ENCODE measurements at regions not wholly inside any gene's neighbourhood (a gene's known extent, or its start where the extent isn't known, plus 50 kb on each side); places are given as distances from the start of the nearest gene placed in this dataset.

- intact Hi-C loops (cut with micrococcal nuclease) = no loop called here
- no peaks in the 10 kb centered on the region for H3K9me3 Mint-ChIP-seq
- no peak for DNase-seq (ENCODE audit: low spot score)
Measured at GRCh38 chr3:24853685-24854490, 359.2 kb upstream of the THRB start.

DNA sequence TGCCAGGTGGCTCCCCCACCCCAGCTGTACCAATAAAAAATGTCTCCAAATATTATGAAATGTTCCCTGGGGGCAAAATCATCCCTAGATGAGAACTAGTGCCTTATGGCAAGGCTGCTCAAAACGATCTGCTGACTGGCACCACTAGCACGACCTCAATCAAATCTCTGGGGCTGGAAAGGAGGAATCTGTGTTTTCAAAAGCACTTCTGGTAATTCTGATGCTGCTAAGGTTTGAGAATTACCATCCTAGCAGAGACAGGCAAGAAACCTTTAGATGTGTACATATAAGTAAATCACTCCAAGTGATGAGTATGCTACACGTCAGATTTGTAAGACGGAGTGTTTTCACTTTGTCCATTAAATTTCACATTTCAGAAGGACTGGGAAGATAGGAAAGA lies 360.1 kb upstream of the THRB start:
- no peak overlapping the region for H3K4me3 Mint-ChIP-seq
- H3K36me3 Mint-ChIP-seq (ENCODE audit: low read depth) = no peaks in the 10 kb centered on the region
- intact Hi-C loops (cut with micrococcal nuclease) = no loop called here
- no peaks in the 10 kb centered on the region for H3K4me1 Mint-ChIP-seq (ENCODE audit: low read depth)
- H3K27me3 Mint-ChIP-seq (ENCODE audit: insufficient read depth) = no peaks in the 10 kb centered on the region
- DNase-seq (ENCODE audit: low spot score) = no peak
- H3K27ac Mint-ChIP-seq = no peak overlapping the region
- no peaks in the 10 kb centered on the region for H3K9me3 Mint-ChIP-seq

More at GRCh38 chr3:24853685-24854490, 359.2 kb upstream of the THRB start:
- Mint-ChIP-seq H3K4me1 (ENCODE audit: low read depth) (no peaks in the 10 kb centered on the region), H3K27ac (no peak overlapping the region), H3K27me3 (ENCODE audit: insufficient read depth) (no peaks in the 10 kb centered on the region), H3K4me3 (no peak overlapping the region), H3K36me3 (ENCODE audit: low read depth) (no peaks in the 10 kb centered on the region)

DNA sequence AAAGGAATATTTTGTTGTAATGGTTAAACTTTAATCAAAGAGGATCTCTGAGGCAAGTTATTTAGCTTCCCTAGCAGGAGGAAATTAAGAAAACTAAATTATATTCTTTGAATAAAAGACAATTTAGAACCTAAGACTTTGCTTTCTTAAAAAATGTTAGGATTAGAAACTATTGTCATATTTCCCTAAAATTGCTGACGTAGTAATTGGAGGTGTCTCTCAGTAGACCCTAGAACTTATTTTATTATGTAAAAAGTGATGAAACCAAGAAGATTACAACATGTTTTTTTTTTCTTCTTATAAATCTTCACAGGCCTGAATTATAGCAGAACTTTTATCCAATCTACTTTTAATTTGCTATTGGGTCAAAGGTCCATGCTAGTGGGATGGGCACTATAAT lies 363.3 kb upstream of the THRB start:
- DNase-seq (ENCODE audit: low spot score) = no peak
- Mint-ChIP-seq H3K4me3 (no peak overlapping the region), H3K27me3 (ENCODE audit: insufficient read depth) (no peaks in the 10 kb centered on the region), H3K36me3 (ENCODE audit: low read depth) (no peaks in the 10 kb centered on the region), H3K4me1 (ENCODE audit: low read depth) (no peaks in the 10 kb centered on the region), H3K9me3 (no peaks in the 10 kb centered on the region), H3K27ac (no peak overlapping the region)
- intact Hi-C loops (cut with micrococcal nuclease) = no loop called here

- DNase-seq (ENCODE audit: low spot score) = no peak
- Mint-ChIP-seq H3K4me1 (ENCODE audit: low read depth) (no peaks in the 10 kb centered on the region), H3K9me3 (no peaks in the 10 kb centered on the region), H3K27me3 (ENCODE audit: insufficient read depth) (no peaks in the 10 kb centered on the region), H3K27ac (no peak overlapping the region), H3K4me3 (no peak overlapping the region), H3K36me3 (ENCODE audit: low read depth) (no peaks in the 10 kb centered on the region)
- intact Hi-C loops (cut with micrococcal nuclease) = no loop called here
Measured at GRCh38 chr3:24863215-24863614, 368.6 kb upstream of the THRB start.

DNA sequence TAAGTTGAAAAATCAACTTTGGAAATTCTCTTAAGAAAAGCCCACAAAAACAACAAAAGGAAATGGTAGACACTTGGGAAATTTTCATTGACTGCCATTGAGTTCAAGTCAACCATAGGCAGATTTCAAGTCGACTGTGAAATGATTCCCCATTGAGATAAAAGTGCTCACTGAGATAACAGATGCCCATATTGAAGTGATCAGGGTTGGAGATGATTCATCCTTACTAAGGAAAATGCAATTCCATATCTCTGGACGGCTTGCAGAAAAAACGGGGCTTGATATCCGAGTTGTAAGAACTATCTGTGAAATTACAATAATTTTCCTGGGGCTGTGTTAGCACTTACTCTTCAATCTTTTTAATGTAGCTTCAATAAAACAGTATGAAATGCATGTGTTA lies 373.1 kb upstream of the THRB start:
- Mint-ChIP-seq H3K27me3 (ENCODE audit: insufficient read depth) (no peaks in the 10 kb centered on the region), H3K4me1 (ENCODE audit: low read depth) (no peaks in the 10 kb centered on the region), H3K4me3 (no peak overlapping the region), H3K27ac (no peak overlapping the region), H3K9me3 (no peaks in the 10 kb centered on the region), H3K36me3 (ENCODE audit: low read depth) (no peaks in the 10 kb centered on the region)
- intact Hi-C loops (cut with micrococcal nuclease) = no loop called here
- DNase-seq (ENCODE audit: low spot score) = no peak

GRCh38 chr3:24881239-24881638 lies 386.6 kb upstream of the THRB start:
- Mint-ChIP-seq H3K36me3 (ENCODE audit: low read depth) (no peaks in the 10 kb centered on the region), H3K9me3 (no peaks in the 10 kb centered on the region)
- intact Hi-C loops (cut with micrococcal nuclease) = no loop called here

DNA sequence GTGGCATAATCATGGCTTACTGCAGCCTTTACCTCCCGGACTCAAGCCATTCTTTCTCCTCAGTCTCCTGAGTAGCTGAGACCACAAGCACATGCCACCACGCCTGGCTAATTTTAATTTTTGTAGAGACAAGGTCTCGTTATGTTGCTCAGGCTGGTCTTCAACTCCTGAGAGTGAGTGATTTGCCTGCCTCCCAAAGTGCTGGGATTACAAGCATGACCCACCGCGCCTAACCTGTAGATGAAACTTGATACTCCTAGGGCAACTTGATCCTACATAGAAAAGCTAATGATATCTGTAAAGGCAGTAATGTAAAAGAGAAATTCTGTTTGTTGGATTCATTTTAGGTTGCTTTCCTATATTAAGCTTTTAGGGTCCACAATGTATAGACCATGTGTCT lies 391.9 kb upstream of the THRB start:
- intact Hi-C loops (cut with micrococcal nuclease) = no loop called here
- Mint-ChIP-seq H3K27me3 (ENCODE audit: insufficient read depth) (no peaks in the 10 kb centered on the region), H3K4me3 (no peak overlapping the region), H3K9me3 (no peaks in the 10 kb centered on the region), H3K36me3 (ENCODE audit: low read depth) (no peaks in the 10 kb centered on the region), H3K4me1 (ENCODE audit: low read depth) (no peaks in the 10 kb centered on the region), H3K27ac (no peak overlapping the region)
- no peak for DNase-seq (ENCODE audit: low spot score)

More at GRCh38 chr3:24881239-24881638, 386.6 kb upstream of the THRB start:
- DNase-seq (ENCODE audit: low spot score) = no peak
- Mint-ChIP-seq H3K27me3 (ENCODE audit: insufficient read depth) (no peaks in the 10 kb centered on the region), H3K4me1 (ENCODE audit: low read depth) (no peaks in the 10 kb centered on the region), H3K4me3 (no peak overlapping the region), H3K27ac (no peak overlapping the region)

- no peaks in the 10 kb centered on the region for H3K36me3 Mint-ChIP-seq (ENCODE audit: low read depth)
- H3K4me3 Mint-ChIP-seq = no peak overlapping the region
- H3K27ac Mint-ChIP-seq = no peak overlapping the region
- H3K9me3 Mint-ChIP-seq = no peaks in the 10 kb centered on the region
- intact Hi-C loops (cut with micrococcal nuclease) = no loop called here
- DNase-seq (ENCODE audit: low spot score) = no peak
- H3K27me3 Mint-ChIP-seq (ENCODE audit: insufficient read depth) = no peaks in the 10 kb centered on the region
- no peaks in the 10 kb centered on the region for H3K4me1 Mint-ChIP-seq (ENCODE audit: low read depth)
Measured at GRCh38 chr3:24890012-24890411, 395.4 kb upstream of the THRB start.

GRCh38 chr3:24899373-24899772 lies 404.7 kb upstream of the THRB start:
- intact Hi-C loops (cut with micrococcal nuclease) = no loop called here
- no peaks in the 10 kb centered on the region for H3K27me3 Mint-ChIP-seq (ENCODE audit: insufficient read depth)
- H3K27ac Mint-ChIP-seq = no peak overlapping the region
- no peak overlapping the region for H3K4me3 Mint-ChIP-seq
- peaks cover 3% of the 10 kb centered on the region for H3K9me3 Mint-ChIP-seq
- no peak for DNase-seq (ENCODE audit: low spot score)
- no peaks in the 10 kb centered on the region for H3K4me1 Mint-ChIP-seq (ENCODE audit: low read depth)
- no peaks in the 10 kb centered on the region for H3K36me3 Mint-ChIP-seq (ENCODE audit: low read depth)

- no peak for DNase-seq (ENCODE audit: low spot score)
- H3K36me3 Mint-ChIP-seq (ENCODE audit: low read depth) = no peaks in the 10 kb centered on the region
- H3K27ac Mint-ChIP-seq = no peak overlapping the region
- no peaks in the 10 kb centered on the region for H3K27me3 Mint-ChIP-seq (ENCODE audit: insufficient read depth)
- intact Hi-C loops (cut with micrococcal nuclease) = no loop called here
- H3K9me3 Mint-ChIP-seq = peaks cover 3% of the 10 kb centered on the region
- no peaks in the 10 kb centered on the region for H3K4me1 Mint-ChIP-seq (ENCODE audit: low read depth)
- no peak overlapping the region for H3K4me3 Mint-ChIP-seq
Measured at GRCh38 chr3:24899901-24900603, 405.4 kb upstream of the THRB start.

DNA sequence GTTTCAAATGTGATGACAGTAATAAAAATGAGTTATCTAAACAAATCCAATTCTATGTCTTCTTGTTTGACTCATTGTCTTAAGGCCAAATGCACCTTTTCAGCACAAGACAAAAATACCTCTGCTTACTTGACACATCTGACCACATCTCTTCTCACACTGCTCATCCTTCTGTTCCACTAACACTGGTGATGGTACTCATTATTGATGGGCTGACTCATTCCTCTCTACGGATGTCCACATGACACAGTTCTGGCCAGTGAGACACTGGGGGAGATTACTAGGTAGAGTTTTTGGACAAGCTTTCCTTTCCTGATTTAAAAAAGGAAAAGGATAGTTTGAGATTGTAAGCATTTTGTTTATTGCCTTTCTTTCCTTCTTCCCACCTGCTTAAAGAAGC lies 410.6 kb upstream of the THRB start:
- no peak for DNase-seq (ENCODE audit: low spot score)
- H3K9me3 Mint-ChIP-seq = no peaks in the 10 kb centered on the region
- no peaks in the 10 kb centered on the region for H3K27me3 Mint-ChIP-seq (ENCODE audit: insufficient read depth)
- H3K4me1 Mint-ChIP-seq (ENCODE audit: low read depth) = no peaks in the 10 kb centered on the region
- no peak overlapping the region for H3K27ac Mint-ChIP-seq
- H3K36me3 Mint-ChIP-seq (ENCODE audit: low read depth) = no peaks in the 10 kb centered on the region
- intact Hi-C loops (cut with micrococcal nuclease) = no loop called here
- no peak overlapping the region for H3K4me3 Mint-ChIP-seq

GRCh38 chr3:24907106-24907505 lies 412.5 kb upstream of the THRB start:
- Mint-ChIP-seq H3K27me3 (ENCODE audit: insufficient read depth) (no peaks in the 10 kb centered on the region), H3K36me3 (ENCODE audit: low read depth) (no peaks in the 10 kb centered on the region), H3K4me3 (no peak overlapping the region), H3K27ac (no peak overlapping the region), H3K4me1 (ENCODE audit: low read depth) (no peaks in the 10 kb centered on the region), H3K9me3 (no peaks in the 10 kb centered on the region)
- intact Hi-C loops (cut with micrococcal nuclease) = no loop called here
- DNase-seq (ENCODE audit: low spot score) = no peak

- Mint-ChIP-seq H3K36me3 (ENCODE audit: low read depth) (no peaks in the 10 kb centered on the region), H3K4me1 (ENCODE audit: low read depth) (no peaks in the 10 kb centered on the region), H3K4me3 (no peak overlapping the region), H3K9me3 (no peaks in the 10 kb centered on the region), H3K27ac (no peak overlapping the region), H3K27me3 (ENCODE audit: insufficient read depth) (no peaks in the 10 kb centered on the region)
- no peak for DNase-seq (ENCODE audit: low spot score)
- intact Hi-C loops (cut with micrococcal nuclease) = no loop called here
Measured at GRCh38 chr3:24911076-24911475, 416.4 kb upstream of the THRB start.

Measured in activated T-helper 1 cell treated with anti-CD3 and anti-CD28 coated beads, Interleukin-12 subunit alpha, Interleukin-12 subunit beta, Interleukin-2, Interleukin-4 antibody, amounts not matched to agents 30 ng/mL and 10 ng/mL and 1 ng/mL, durations not matched to agents 14 hours and 24 hours and 36 hours (primary cell).